Lower leg skin (tissue), 4 donors: ENCODE measurements at regions not wholly inside any gene's neighbourhood (a gene's known extent, or its start where the extent isn't known, plus 50 kb on each side); places are given as distances from the start of the nearest gene placed in this dataset.

Experiments used
- DNase-seq, 2 donors: peaks; one replicate each; pipeline ENCODE4 v3.0.0-alpha.2; 2019; ENCODE audit warnings: low spot score in 2 of 2
- H3K4me3 ChIP-seq: fragments of 200-600 bp; sonication (generic); 2 replicates; pipeline ENCODE4 v1.5.1; 2017; ENCODE audit warnings: mild to moderate bottlenecking, low read depth; ENCODE audit not compliant: poor library complexity, severe bottlenecking
- CTCF ChIP-seq, 3 donors: fragments of 450-650 bp; IDR thresholded peaks; one replicate each; pipeline ENCODE4 v1.5.1; 2016; ENCODE audit warnings: antibody characterized with exemption in 3 of 3, mild to moderate bottlenecking in 3 of 3, moderate library complexity in 2 of 3
- POLR2A ChIP-seq, 2 donors: fragments of 450-650 bp; IDR thresholded peaks; one replicate each; pipeline ENCODE4 v1.6.1; 2016 to 2017; ENCODE audit warnings: antibody characterized with exemption in 2 of 2, mild to moderate bottlenecking in 1 of 2, moderate library complexity in 1 of 2
- WGBS, 2 donors: methylation state at CpG; one replicate each; pipeline ENCODE4 v1.1.5; 2018; 5-methylcytosine and 5-hydroxymethylcytosine counted together
- intact Hi-C: fragments of 100-400 bp; cut with DNase I; formaldehyde crosslinking; loops from one replicate; pipeline ENCODE4 v1.15.0; 2023; ENCODE audit warnings: low total_unique reads

GRCh38 chr2:56117764-56118163 lies 66.0 kb upstream of the CCDC85A start:
- DNase-seq = no peak
- 39 to 41% methylated on average over 4 of the region's 4 CpGs for WGBS, 2 donors

GRCh38 chr2:56118474-56118873 lies 65.3 kb upstream of the CCDC85A start:
- 46 to 71% methylated on average over 4 of the region's 4 CpGs for WGBS, 2 donors
- no peak for DNase-seq
- TF ChIP-seq CTCF (IDR thresholded peaks at IDR 0.05) (no peak), POLR2A (IDR thresholded peaks at IDR 0.05) (no peak)
- intact Hi-C loops = no loop called here
- no peak overlapping the region for H3K4me3 ChIP-seq

More at GRCh38 chr2:56117764-56118163, 66.0 kb upstream of the CCDC85A start:
- no peak for TF ChIP-seq POLR2A (IDR thresholded peaks at IDR 0.05)
- TF ChIP-seq CTCF (IDR thresholded peaks at IDR 0.05) = no peak
- intact Hi-C loops = no loop called here
- H3K4me3 ChIP-seq = no peak overlapping the region

- intact Hi-C loops = no loop called here
Measured at GRCh38 chr2:56121995-56122394, 61.8 kb upstream of the CCDC85A start.

GRCh38 chr2:56123538-56123937 lies 60.3 kb upstream of the CCDC85A start:
- no peak for DNase-seq
- intact Hi-C loops = no loop called here
- 79 to 86% methylated on average over 1 of the region's 1 CpG for WGBS, 2 donors
- TF ChIP-seq CTCF (IDR thresholded peaks at IDR 0.05) = no peak
- TF ChIP-seq POLR2A (IDR thresholded peaks at IDR 0.05) = no peak
- no peak overlapping the region for H3K4me3 ChIP-seq

More at GRCh38 chr2:56121995-56122394, 61.8 kb upstream of the CCDC85A start:
- H3K4me3 ChIP-seq = no peak overlapping the region
- TF ChIP-seq CTCF (IDR thresholded peaks at IDR 0.05) (no peak), POLR2A (IDR thresholded peaks at IDR 0.05) (no peak)
- DNase-seq = no peak
- WGBS, 2 donors = 92 to 95% methylated on average over 1 of the region's 1 CpG

GRCh38 chr2:56127010-56127409 lies 56.8 kb upstream of the CCDC85A start:
- intact Hi-C loops = no loop called here
- TF ChIP-seq CTCF (IDR thresholded peaks at IDR 0.05) (no peak), POLR2A (IDR thresholded peaks at IDR 0.05) (no peak)
- H3K4me3 ChIP-seq = no peak overlapping the region
- WGBS, 2 donors = 78 to 88% methylated on average over 1 of the region's 1 CpG
- no peak for DNase-seq

- TF ChIP-seq CTCF (IDR thresholded peaks at IDR 0.05) = no peak
- no peak for TF ChIP-seq POLR2A (IDR thresholded peaks at IDR 0.05)
- WGBS, 2 donors = 42 to 47% methylated on average over 6 of the region's 6 CpGs
- intact Hi-C loops = no loop called here
- DNase-seq = no peak
- no peak overlapping the region for H3K4me3 ChIP-seq
Measured at GRCh38 chr2:56127463-56128152, 56.2 kb upstream of the CCDC85A start.
